ENCODE measurements at regions not wholly inside any gene's neighbourhood (a gene's known extent, or its start where the extent isn't known, plus 50 kb on each side); places are given as distances from the start of the nearest gene placed in this dataset.

- Histone ChIP-seq H3K27ac (ENCODE audit: low read length in 2 of 2) (no peak overlapping the region), H4K20me1 (ENCODE audit: control insufficient read depth, insufficient read depth, low read length, poor library complexity, severe bottlenecking) (no peaks in the 10 kb centered on the region), H3K79me2 (ENCODE audit: control insufficient read depth, insufficient read depth, low read length) (no peaks in the 10 kb centered on the region), H3K4me3 (ENCODE audit: control extremely low read depth in 1 of 5, extremely low read depth in 1 of 5, insufficient read depth in 1 of 5, low read depth in 2 of 5, low read length in 4 of 5) (no peak overlapping the region), H3K4me2 (replicated peaks; ENCODE audit: low read depth, low read length, poor library complexity, severe bottlenecking) (no peak overlapping the region), H3K9me3 (ENCODE audit: control extremely low read depth in 1 of 3, control insufficient read depth in 2 of 3, insufficient read depth in 1 of 3, low read length in 2 of 3) (peaks cover 0 to 18% (median 0%) of the 10 kb centered on the region in 3 donors), H3K36me3 (replicated peaks in 1 of 2; ENCODE audit: control extremely low read depth in 1 of 2, control insufficient read depth in 1 of 2, extremely low read depth in 1 of 2, insufficient read depth in 2 of 2, low read length in 1 of 2) (no peaks in the 10 kb centered on the region), H3K4me1 (ENCODE audit: control insufficient read depth in 2 of 2, insufficient read depth in 2 of 2, low read length in 2 of 2) (no peaks in the 10 kb centered on the region), H3K9ac (ENCODE audit: low read length) (no peak overlapping the region), H3K27me3 (replicated peaks in 1 of 4; ENCODE audit: control extremely low read depth in 1 of 4, control insufficient read depth in 3 of 4, insufficient read depth in 4 of 4, low read length in 3 of 4) (no peaks in the 10 kb centered on the region), H2AFZ (ENCODE audit: insufficient read depth, low read depth, low read length, poor library complexity, severe bottlenecking) (no peak overlapping the region)
- Mint-ChIP-seq H3K27ac (no peak overlapping the region), H3K4me1 (no peaks in the 10 kb centered on the region), H3K27me3 (no peaks in the 10 kb centered on the region), H3K9me3 (ENCODE audit: insufficient read depth) (peaks cover 5% of the 10 kb centered on the region), H3K4me3 (no peak overlapping the region)
- no peak for ATAC-seq (ENCODE audit: low read depth)
- ChIA-PET POLR2A (no interaction called here), CTCF (no interaction called here)
- no peak for DNase-seq
- intact Hi-C loops (cut with micrococcal nuclease) = no loop called here
- TF ChIP-seq, protein P1, sequence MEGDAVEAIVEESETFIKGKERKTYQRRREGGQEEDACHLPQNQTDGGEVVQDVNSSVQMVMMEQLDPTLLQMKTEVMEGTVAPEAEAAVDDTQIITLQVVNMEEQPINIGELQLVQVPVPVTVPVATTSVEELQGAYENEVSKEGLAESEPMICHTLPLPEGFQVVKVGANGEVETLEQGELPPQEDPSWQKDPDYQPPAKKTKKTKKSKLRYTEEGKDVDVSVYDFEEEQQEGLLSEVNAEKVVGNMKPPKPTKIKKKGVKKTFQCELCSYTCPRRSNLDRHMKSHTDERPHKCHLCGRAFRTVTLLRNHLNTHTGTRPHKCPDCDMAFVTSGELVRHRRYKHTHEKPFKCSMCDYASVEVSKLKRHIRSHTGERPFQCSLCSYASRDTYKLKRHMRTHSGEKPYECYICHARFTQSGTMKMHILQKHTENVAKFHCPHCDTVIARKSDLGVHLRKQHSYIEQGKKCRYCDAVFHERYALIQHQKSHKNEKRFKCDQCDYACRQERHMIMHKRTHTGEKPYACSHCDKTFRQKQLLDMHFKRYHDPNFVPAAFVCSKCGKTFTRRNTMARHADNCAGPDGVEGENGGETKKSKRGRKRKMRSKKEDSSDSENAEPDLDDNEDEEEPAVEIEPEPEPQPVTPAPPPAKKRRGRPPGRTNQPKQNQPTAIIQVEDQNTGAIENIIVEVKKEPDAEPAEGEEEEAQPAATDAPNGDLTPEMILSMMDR (IDR thresholded peaks at IDR 0.05) = no peak
- no peak for TF ChIP-seq EZH2 (IDR thresholded peaks at IDR 0.05; ENCODE audit: borderline replicate concordance, insufficient read depth, low read depth, low read length, poor library complexity, severe bottlenecking)
Measured at GRCh38 chr7:81264116-81264515, 345.3 kb upstream of the SEMA3C start.

DNA sequence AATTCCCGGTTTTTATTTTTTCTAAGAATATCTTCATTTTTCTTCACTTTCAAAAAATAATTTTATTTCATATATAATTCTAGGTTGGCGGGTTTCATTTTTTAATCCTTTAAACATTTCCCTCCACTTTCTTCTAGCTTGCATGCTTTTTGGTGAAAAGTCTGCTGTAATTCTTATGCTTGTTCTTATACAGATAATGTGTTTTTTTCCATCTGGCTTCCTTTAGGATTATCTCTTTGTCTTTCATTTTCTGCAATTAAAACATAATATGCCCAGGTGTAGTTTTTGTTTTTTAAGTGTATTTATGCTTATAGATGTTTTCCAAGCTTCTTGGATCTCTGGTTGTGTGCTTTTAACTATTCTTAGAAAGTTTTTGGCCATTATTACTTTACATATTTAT is 341.3 kb upstream of the SEMA3C start:
- Histone ChIP-seq H2AFZ (ENCODE audit: insufficient read depth, low read depth, low read length, poor library complexity, severe bottlenecking) (no peak overlapping the region), H3K36me3 (replicated peaks in 1 of 2; ENCODE audit: control extremely low read depth in 1 of 2, control insufficient read depth in 1 of 2, extremely low read depth in 1 of 2, insufficient read depth in 2 of 2, low read length in 1 of 2) (no peaks in the 10 kb centered on the region), H3K4me2 (replicated peaks; ENCODE audit: low read depth, low read length, poor library complexity, severe bottlenecking) (no peak overlapping the region), H3K79me2 (ENCODE audit: control insufficient read depth, insufficient read depth, low read length) (no peaks in the 10 kb centered on the region), H3K4me3 (ENCODE audit: control extremely low read depth in 1 of 5, extremely low read depth in 1 of 5, insufficient read depth in 1 of 5, low read depth in 2 of 5, low read length in 4 of 5) (no peak overlapping the region), H3K27me3 (replicated peaks in 1 of 4; ENCODE audit: control extremely low read depth in 1 of 4, control insufficient read depth in 3 of 4, insufficient read depth in 4 of 4, low read length in 3 of 4) (no peaks in the 10 kb centered on the region), H3K9me3 (ENCODE audit: control extremely low read depth in 1 of 3, control insufficient read depth in 2 of 3, insufficient read depth in 1 of 3, low read length in 2 of 3) (no peaks in the 10 kb centered on the region), H3K9ac (ENCODE audit: low read length) (no peak overlapping the region), H4K20me1 (ENCODE audit: control insufficient read depth, insufficient read depth, low read length, poor library complexity, severe bottlenecking) (no peaks in the 10 kb centered on the region), H3K27ac (ENCODE audit: low read length in 2 of 2) (no peak overlapping the region), H3K4me1 (ENCODE audit: control insufficient read depth in 2 of 2, insufficient read depth in 2 of 2, low read length in 2 of 2) (no peaks in the 10 kb centered on the region)
- ATAC-seq (ENCODE audit: low read depth) (no peak), DNase-seq (no peak)
- H3K4me3 Mint-ChIP-seq = no peak overlapping the region
- intact Hi-C loops (cut with micrococcal nuclease) = no loop called here
- CTCF ChIA-PET = no interaction called here
- peaks cover 11% of the 10 kb centered on the region for H3K9me3 Mint-ChIP-seq (ENCODE audit: insufficient read depth)
- no peaks in the 10 kb centered on the region for H3K27me3 Mint-ChIP-seq
- WGBS (ENCODE audit: insufficient coverage) = no CpG with 5 or more reads among the region's 2 CpGs
- no peak overlapping the region for H3K27ac Mint-ChIP-seq
- TF ChIP-seq, protein P1 (IDR thresholded peaks at IDR 0.05) = no peak
- TF ChIP-seq EZH2 (IDR thresholded peaks at IDR 0.05; ENCODE audit: borderline replicate concordance, insufficient read depth, low read depth, low read length, poor library complexity, severe bottlenecking) = no peak
- H3K4me1 Mint-ChIP-seq = no peaks in the 10 kb centered on the region
- POLR2A ChIA-PET = no interaction called here

All from B cell (primary cell).